ENCODE measurements at regions not wholly inside any gene's neighbourhood (a gene's known extent, or its start where the extent isn't known, plus 50 kb on each side); places are given as distances from the start of the nearest gene placed in this dataset.

DNA sequence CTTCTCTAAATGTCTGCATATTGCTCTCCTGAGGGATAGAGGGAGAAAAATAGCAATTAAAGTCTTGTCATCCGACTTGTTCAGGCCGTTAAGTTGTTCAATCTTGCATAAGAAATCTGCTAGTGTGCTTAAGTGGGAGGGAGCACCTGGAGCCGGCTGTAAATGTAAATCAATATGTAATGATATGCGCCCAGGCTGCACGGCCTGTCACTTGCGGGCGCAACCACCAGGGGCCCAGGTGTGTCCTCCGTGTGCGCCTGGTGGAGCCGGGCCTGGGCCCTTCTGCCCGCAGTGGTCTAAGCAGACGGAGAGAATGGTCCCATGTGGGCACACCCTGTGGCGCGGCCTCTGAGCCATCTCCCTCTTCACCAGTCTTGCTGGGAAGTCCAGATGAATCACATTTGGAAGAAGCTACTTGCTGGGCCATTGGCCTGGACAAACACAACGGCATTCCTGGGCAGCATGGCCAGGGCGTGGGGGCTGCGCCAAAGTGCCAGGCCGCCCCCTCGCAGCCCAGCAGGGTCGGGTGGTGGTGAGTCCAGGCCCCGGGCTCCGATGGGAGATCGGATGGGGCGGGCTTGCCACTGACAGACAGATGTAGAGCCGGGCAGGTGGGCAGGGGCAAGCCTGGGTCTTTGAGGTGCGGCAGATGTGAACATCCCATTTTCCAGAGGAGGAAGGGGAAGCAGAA, 193.3 kb upstream of the C14orf180 start:
- DNase-seq (ENCODE audit: low read depth): no peak

DNA sequence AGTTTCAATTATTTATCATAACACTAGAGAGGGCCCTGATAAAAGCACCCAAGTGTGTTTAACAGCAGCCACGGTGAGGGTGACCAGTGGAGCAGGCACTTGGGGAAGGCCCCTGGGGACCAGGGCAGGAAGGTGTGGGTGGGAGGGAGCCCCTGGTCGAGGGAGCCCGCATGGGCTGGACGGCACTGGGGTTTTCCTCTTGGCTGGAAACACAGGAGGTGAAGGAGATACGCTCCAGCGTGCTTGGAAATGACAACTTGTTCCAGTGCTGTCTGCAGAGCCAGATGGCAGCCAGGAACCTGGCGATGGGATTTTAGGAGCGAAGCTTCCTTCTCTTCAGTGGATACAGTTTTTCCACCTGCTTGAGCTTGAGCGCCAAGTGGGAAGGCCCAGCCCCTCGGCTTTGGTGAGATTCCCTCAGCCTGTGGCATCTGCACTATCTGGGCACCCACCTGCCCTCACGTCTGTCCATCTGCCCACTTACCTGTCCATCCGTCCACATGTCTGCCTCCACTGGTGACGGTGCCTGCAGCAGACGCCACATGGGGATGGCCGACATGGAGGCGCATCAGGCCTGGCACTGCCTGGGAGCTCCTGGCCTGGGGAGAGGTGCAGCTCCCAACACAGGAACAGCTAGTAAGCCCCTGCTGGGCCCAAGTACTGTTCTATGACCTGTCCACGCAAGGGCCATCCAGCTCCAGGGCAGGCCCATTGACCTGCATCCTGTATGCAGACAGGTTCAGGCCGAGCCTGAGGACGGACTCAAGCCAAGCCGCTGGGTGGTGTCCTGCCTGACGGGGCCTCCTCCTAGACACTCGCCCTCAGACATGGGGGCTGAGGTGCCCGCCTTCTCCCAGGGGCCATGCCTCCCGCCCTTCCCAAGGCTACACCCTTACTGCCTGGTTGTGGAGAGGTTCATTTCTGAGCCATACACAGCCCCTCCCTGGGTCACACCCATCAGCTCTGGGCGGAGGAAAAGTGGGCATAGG, 192.2 kb upstream of the C14orf180 start:
- DNase-seq (ENCODE audit: low read depth): no peak

DNA sequence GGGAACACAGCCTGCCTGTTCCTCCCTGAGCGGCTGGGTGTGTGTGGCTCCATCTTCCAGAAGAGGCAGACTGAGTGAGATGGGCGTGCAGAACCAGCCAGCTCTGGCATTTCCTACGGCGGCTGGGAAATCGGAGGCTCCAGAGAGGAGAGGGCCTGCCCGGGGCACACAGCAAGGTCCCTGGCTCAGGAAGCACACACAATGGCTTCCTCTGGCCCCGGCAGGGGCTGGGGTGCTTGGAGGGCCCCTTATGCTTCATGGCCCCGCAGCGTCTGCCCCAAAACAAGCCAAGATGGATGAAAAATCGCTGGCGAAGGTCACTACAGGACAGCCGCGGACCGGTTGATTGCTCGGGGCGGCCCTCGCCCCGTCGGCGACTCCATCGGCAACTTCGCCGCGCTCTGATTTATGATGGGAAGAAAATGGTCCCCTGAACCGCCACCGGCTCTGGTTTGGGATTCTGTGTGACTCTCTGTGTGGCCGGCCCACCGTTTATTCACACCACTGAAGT, 191.5 kb upstream of the C14orf180 start:
- no peak for DNase-seq (ENCODE audit: low read depth)

DNA sequence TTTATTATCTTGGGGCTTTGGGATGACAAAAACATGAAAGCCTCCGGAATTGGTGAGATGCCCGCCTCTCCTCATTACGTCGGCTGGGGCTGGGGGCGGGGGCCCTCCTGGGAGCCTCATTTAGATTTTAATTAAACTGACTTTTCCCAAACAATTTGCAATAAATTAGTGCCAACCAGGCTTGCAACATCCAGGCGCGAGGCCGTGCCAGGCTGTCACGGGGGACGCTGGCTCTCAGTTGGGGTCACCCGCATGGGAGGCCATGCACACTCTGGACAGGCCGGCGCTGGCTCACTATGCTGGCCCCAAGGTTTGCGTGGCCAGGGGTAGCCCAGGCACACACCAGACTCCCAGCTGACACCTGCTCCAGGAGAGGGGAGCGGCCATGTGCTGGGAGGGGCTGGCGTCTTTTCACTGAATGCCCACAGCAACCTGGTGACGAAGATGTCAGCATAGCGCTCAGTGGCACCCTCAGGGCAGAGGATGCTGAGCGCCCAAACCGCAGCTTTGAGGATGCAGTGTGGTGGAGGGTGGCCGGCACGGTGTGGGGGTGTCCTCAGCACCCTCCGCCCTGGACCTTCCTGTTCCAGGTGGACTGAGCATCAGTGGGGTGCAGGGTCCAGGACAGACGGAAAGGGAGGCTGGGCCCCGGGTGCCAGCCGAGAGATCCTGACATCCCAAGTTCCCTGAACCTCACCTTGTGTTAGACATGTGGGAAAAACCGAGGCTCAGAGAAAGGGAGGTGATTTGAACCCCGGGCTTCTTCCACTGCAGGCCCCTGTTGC, 190.8 kb upstream of the C14orf180 start:
- no peak for DNase-seq (ENCODE audit: low read depth)

DNA sequence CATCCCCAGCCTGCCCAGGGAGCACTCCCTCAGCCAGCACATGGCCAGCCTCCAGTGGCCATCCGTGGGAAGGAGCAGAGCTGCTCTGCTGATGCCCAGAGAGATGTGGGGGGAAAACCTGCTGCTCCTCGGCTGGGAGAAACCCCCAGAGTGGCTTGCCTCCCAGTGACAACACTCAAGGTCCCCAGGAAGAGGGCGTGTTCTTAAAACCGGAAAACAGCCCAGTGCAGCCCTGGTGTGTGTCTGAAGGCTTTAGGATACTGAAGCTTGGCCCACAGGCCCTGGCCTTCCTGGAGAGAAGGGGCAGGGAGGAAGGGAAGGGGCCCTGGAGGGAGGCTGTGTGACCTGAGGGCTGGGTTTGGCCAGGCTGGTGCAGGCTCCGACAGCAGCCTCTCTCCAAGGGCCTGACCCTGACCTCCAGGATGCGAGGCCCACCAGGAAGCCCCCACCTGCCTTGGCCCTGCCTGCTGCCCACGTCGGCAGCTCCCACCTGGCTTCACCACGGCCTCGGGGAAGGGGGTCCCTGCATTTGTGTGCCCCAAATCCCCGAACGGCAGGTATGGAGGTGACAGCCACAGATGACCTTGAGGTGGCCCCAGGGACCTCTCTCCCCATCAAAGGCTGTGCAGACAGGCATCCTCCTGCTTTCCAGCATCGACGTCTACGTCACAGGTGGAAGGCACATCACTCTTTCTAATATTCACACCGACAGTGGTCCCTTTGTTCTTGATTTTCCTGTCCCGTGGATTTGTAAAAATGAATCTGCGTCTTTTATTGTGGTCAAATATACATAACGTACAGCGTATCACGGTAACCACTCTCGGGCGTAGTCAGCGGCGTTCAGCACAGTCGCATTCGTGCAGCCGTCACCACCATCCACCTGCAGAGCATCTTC, 190.0 kb upstream of the C14orf180 start:
- DNase-seq (ENCODE audit: low read depth): no peak

DNA sequence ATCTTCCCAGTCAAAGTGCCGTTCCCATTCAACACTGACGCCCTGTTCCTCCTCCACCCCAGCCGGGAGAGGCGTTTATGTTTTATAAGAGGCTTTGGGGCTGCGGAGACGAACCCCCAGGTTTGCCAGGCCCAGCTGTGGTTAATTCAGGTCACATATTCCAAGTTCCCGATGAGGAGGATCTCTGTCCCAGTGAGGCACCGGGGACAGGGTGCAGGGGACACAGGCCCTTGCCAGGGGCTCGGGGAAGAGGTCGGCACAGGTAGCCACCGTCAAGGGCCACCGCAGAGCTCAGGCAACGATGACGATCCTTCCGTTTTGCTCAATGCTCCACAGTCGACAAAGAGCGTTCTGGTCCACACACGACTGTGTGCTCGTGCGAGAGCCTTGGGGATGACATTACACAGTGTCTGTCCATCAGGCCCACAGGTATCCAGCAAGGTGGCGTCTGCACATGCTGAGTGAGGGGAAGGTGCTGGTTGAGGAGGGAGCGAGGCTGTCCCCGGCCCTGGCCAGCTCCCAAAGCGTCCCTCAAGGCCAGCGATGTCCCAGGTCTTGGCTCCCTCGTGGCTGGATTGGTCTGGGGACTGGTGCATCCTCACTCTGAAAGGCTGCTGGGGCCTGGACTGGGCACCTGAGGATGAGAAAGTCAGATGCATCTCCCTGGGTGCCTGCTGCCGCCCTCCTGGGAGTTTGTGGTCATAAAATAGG, 189.2 kb upstream of the C14orf180 start:
- no peak for DNase-seq (ENCODE audit: low read depth)

DNA sequence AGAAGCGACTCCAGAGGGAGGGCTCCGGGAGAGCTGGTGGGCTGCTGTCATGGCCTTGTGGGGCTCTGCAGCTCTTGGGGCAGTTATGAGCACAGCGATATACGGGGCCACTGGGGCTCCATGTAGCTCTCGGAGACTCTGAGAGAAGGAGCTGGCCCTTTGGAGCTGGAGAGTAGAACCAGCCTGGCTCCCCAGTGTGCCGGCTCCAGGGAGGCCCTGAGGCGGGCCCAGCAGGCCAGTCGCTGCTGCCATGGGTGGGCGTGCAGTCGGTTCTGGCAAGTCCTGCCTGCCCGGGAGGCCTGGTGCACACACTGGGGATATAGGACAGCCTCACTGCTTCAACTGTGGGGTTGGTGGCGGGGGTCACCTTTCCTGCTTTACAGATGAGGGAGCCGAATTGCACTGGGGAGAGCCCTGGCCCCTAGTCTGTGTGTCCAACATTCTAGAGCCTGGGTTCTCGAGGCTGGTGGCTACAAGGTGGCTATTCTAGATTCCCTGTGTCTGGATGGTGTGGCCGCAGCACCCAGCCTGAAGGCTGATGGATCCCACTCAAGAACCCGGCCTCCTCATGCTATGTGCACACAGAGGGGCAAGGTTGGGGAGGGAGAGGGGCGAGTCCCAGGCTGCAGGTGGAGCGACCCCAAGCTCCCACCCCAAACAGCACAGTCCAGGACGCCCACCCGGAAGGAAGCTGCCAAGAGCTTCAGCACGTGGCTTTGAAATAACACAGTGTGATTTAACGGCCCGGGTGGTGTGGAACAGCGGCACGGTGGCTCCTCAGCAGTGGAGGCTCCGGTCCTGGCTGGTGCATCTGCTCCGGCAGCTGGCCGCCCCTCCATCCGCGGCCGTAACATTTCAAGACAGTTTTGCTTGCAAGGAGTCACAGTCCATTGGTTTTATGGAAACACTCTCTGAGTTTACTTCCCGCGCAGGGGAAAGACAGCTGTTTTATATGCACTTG, 188.3 kb upstream of the C14orf180 start:
- no peak for DNase-seq (ENCODE audit: low read depth)

DNA sequence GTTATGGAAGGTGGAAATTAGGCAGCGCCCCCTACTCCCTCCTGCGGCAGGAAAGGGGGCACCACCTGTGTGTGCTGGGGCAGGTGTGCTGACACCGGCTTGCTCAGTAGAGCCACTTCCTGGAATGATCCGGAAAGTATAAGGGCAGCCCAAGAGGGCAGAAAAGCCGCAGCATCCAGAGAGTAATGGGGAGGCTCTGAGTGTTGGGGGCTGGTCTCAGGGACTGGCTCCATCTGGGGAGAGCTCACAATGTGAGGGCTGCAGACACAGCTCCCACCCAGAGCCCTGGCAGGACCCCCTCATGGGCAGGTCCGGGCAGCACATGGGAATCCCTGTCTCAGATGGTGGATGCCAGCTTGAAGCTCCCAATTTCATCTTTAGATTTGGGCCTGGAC, 187.6 kb upstream of the C14orf180 start:
- DNase-seq (ENCODE audit: low read depth): no peak

DNA sequence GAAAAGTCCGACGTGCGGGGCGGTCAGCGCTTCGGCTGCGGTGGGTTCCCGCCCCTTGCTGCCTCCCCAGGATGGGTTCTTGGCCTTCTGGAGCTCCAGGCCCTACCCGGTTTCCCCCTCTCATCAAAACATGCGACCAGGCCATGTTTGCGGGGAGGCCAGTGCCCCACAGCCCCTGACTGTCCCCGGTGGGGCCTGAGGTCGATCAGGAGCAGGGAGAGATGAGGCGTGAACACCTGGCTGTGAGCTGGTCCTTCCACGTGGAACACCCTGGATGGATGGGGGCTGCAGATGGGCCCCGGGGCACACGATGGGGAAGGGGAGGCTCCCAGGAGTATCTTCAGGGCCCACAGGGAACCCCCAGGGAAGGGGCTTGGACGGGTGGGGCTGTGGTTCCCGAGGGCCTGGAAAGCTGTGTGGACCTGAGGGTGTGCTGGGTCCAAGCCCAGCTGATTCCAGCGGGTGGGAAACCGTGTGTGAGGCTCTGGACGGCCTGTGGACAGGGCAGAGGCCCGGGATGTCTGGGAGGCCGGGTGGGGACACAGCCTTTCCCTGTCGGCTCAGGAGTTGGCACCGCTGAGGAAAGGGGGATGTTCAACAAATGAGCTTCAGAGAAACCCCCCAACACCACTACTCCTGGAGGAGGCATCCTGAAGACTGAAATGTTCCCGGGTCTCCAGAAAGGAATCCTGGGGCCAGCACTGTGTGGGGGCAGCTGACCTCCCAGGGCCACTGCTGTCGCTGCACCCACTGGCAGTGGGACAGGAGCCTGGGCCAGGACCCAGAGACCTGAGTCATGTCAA, 187.0 kb upstream of the C14orf180 start:
- no peak for DNase-seq (ENCODE audit: low read depth)

DNA sequence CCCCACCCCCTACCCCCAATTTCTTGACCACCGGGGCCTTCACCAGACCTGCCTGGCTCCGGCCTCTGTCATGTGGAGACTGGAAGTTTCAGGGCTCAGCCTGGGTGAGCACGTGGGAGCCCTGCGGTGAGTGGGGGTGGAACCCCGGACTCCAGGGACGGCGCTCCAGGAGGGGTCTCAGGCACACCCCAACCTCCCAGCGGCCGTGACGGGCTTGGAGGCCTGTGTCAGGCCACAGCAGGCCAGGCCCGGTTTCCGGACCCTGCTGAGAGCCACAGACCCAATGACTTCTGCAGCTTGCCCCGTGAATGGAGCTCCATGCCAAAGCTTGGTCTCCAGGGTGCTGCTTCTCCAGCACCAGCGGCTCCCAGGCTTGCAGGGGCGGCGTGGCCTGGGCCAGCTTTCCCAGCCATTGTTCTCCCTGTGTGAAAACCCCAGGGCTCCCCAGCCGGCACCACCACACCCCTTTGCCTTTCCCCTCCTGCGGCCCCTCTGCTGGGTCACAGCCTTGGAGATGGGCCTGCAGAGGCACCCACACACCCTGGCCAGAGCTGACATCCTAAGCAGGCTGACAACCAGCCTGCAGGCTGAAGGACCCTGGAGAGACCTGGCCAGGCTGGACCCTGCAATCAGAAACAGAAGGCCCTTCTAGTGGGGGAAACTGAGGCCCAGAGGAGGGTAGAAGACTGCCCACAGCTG, 186.2 kb upstream of the C14orf180 start:
- no peak for DNase-seq (ENCODE audit: low read depth)

DNA sequence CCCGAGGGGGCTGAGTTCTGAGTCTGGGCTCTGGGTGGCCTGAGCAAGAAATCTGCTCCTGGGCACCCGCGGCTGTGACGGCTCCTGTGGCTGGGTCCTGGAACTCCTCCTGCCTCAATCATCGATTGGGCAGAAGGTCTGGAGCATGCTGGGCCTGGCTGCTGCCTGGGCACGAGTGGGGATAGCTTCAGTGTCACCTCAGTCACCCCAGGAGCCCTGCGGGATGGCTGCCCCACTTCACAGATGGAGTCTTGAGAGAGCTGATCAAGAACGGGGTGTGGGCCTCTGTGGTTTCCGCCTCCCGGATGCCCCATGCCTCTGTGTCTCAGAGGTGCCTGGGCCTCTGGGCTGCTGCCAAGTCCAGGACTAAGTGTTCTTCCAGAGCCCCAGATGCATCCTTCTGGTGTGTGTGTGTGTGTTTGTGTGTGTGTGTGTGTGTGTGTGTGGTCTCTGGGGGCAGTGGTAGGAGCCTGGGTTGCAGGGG, 185.6 kb upstream of the C14orf180 start:
- peak; percentile 31 for DNase-seq (ENCODE audit: low read depth)

DNA sequence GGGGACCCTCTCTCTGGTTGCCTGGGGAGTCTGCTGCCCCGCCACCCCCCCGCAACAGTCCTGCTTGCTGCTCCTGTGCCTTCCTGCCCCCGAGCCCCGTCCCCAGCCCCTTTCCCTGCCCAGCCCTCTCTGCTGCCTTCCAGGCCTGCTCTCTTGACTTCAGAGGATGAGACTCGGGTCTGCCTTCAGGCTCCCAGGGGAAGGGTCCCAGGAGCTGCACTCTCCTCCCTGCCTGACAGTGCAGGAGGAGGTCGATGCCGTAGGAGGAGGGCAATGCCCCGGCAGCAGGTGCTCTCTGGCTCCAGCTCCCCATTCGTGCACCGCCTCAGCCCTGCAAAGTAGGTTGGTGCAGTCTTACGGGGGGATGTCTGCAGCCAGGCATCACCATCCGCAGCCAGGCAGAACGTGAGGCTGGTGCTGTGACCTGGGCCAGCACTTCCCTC, 185.1 kb upstream of the C14orf180 start:
- no peak for DNase-seq (ENCODE audit: low read depth)

DNA sequence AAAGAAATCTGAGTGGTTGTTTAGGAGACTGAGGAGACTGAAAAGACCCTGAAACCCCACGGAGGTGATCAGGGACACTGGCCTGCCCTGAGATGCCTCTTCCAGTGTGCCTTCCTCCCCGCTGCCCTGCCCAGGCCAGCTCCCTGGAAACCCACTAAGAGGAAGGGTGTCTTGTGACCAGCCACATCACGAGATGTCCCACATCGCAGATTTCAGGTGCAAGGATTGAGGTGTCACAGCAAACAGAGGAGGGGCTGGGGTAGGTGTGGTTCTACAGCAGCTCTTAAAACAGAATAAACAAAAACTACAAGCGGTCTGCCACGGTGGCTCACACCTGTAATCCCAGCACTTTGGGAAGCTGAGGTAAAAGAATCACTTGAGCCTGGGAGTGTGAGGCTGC, 184.3 kb upstream of the C14orf180 start:
- no peak for DNase-seq (ENCODE audit: low read depth)

DNA sequence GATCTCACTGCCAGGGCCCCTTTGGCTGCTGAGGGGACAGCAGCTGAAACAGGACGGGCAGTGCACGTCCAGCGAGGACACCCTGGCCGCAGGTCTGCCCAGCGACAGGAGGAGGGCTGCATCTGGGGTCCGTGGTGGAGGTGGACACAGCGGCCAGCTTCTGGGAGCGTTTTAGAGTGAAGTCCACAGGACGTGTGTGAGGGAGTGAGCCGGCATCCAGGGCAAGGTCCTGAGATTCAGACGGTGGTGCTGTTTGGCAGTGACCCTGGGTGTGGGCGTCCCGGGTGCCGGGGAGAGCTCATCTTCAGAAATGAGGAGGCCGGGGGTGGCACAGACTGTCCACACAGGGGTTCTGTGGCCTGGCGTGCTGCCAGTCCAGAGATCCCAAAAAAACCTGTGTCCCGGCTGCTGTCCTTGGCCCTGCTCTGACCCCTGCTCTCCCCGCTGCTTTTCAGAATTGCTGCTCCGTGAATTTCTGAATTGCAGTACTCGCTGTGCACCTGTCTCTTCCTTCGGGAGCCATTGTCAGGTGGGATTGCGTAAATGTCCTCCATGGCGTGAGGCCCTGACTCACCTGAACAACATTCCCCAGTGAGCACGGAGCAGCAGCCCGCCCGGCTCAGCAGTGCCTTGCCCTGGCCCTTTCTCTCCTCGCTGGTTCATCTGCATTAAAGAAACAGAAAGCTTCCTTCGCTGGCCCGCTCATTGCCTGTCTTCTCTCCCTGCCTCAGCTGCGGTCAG, 183.5 kb upstream of the C14orf180 start:
- no peak for DNase-seq (ENCODE audit: low read depth)

DNA sequence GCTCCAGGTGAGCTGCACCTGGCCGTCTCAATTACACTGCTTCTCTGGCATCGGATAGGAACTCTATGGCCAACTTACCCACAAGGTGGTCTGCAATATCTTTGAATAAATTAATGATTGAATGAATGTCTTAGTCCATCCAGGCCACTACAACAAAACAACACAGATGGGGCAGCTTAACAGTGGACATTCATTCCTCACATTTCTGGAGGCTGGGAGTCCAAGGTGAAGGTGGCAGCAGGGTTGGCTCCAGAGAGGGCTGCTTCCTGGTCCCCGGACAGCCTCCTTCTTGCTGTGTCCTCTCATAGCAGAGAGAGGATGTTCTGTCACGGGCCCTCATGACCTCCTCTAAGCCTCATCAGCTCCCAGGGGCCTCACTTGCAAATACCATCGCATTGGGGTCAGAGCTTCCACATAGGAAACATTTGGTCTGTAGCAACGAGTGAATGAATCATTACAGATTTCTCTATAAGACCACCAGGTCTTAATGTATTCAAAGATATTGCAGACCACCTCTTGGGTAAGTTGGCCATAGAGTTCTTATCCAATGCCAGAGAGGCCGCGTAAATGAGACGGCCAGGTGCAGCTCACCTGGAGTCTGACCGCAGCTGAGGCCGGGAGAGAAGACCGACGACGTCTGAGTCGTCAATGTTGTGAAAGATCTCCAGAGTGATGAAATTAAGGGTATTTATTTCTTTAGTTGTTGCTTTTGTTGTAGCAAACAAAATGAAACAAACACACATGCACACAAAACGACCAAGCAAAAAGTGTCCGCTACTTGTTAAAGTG, 182.7 kb upstream of the C14orf180 start:
- no peak for DNase-seq (ENCODE audit: low read depth)

DNA sequence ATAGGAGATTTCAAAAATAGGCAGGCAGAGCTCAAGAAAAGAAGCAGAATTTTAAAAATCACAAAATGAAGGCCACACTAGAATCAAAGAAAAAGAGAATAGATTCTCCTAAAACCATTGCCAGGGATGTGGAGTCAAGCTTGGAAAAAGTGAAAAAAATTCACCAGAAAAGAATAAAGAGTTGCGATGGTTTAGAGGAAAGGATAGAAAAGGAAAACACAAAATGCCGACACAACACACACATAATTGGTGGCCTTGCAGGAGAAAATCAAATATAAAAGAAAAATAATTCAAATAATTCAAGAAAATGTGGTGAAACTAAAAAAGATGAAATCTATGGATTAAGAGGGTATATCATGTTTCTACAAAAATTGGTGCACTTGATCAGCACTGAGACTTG, 181.6 kb upstream of the C14orf180 start:
- DNase-seq (ENCODE audit: low read depth): no peak

Measured in stimulated activated CD4-positive, alpha-beta T cell treated with anti-CD3 and anti-CD28 coated beads, Interleukin-2, amount 100 ng/mL, for 4 hours (primary cell).